ENCODE measurements at regions not wholly inside any gene's neighbourhood (a gene's known extent, or its start where the extent isn't known, plus 50 kb on each side); places are given as distances from the start of the nearest gene placed in this dataset.

GRCh38 chrX:96405842-96406241, 278.8 kb upstream of the DIAPH2 start:
- no peak for TF ChIP-seq CTCF (IDR thresholded peaks at IDR 0.05)
- no peak for TF ChIP-seq POLR2A (IDR thresholded peaks at IDR 0.05)
